HT1080 (cell line): ENCODE measurements at regions not wholly inside any gene's neighbourhood (a gene's known extent, or its start where the extent isn't known, plus 50 kb on each side); places are given as distances from the start of the nearest gene placed in this dataset.

Experiments
- DNase-seq: peaks from one replicate; pipeline ENCODE4 v3.0.0-alpha.2; 2015; ENCODE audit warnings: low read depth

- DNase-seq, result no peak
These were observed 306.9 kb downstream of the SLITRK6 start for GRCh38 chr13:85492283-85492682.

- no peak for DNase-seq
These were observed 312.6 kb downstream of the SLITRK6 start for GRCh38 chr13:85486663-85487062.

- DNase-seq, result no peak
These were observed 326.1 kb downstream of the SLITRK6 start for GRCh38 chr13:85473144-85473543.

GRCh38 chr13:85469320-85469719 is 329.9 kb downstream of the SLITRK6 start:
- no peak for DNase-seq

- no peak for DNase-seq
These were observed 336.3 kb downstream of the SLITRK6 start for GRCh38 chr13:85462792-85463425.

GRCh38 chr13:85461621-85462020 is 337.6 kb downstream of the SLITRK6 start:
- DNase-seq, result no peak

- no peak for DNase-seq
These were observed 353.7 kb downstream of the SLITRK6 start for GRCh38 chr13:85445534-85445933.

GRCh38 chr13:85441975-85442374 is 357.2 kb downstream of the SLITRK6 start:
- DNase-seq, result no peak

- DNase-seq, result no peak
These were observed 357.9 kb downstream of the SLITRK6 start for GRCh38 chr13:85441364-85441763.

- no peak for DNase-seq
These were observed 363.2 kb downstream of the SLITRK6 start for GRCh38 chr13:85436029-85436428.

GRCh38 chr13:85434927-85435326 is 364.3 kb downstream of the SLITRK6 start:
- DNase-seq, result no peak

GRCh38 chr13:85432881-85433280 is 366.3 kb downstream of the SLITRK6 start:
- no peak for DNase-seq

- DNase-seq, result no peak
These were observed 367.5 kb downstream of the SLITRK6 start for GRCh38 chr13:85431720-85432119.

GRCh38 chr13:85430216-85430794 is 368.9 kb downstream of the SLITRK6 start:
- no peak for DNase-seq

- DNase-seq, result no peak
These were observed 371.8 kb downstream of the SLITRK6 start for GRCh38 chr13:85427416-85427815.

GRCh38 chr13:85420136-85420535 is 379.1 kb downstream of the SLITRK6 start:
- no peak for DNase-seq

GRCh38 chr13:85419611-85420010 is 379.6 kb downstream of the SLITRK6 start:
- no peak for DNase-seq

- peak; percentile 28 for DNase-seq
These were observed 381.4 kb downstream of the SLITRK6 start for GRCh38 chr13:85417807-85418206.

GRCh38 chr13:85413664-85414063 is 385.6 kb downstream of the SLITRK6 start:
- no peak for DNase-seq

GRCh38 chr13:85412448-85412847 is 386.8 kb downstream of the SLITRK6 start:
- DNase-seq, result no peak

GRCh38 chr13:85411591-85411990 is 387.6 kb downstream of the SLITRK6 start:
- DNase-seq, result no peak

- no peak for DNase-seq
These were observed 390.8 kb downstream of the SLITRK6 start for GRCh38 chr13:85408415-85408814.

- DNase-seq, result no peak
These were observed 392.8 kb downstream of the SLITRK6 start for GRCh38 chr13:85406269-85406975.
